Prostate gland (tissue), 2 donors: ENCODE measurements at regions not wholly inside any gene's neighbourhood (a gene's known extent, or its start where the extent isn't known, plus 50 kb on each side); places are given as distances from the start of the nearest gene placed in this dataset.

Experiments used
- DNase-seq: peaks from one replicate; pipeline ENCODE4 v3.0.0-alpha.2; 2019; ENCODE audit warnings: low spot score
- H3K27ac ChIP-seq, 2 donors: fragments of 200-600 bp; sonication (generic); 2 replicates each; pipeline ENCODE4 v1.5.1; 2017 to 2019
- H3K27me3 ChIP-seq: fragments of 200-600 bp; sonication (generic); replicated peaks from 2 replicates; pipeline ENCODE4 v1.5.1; 2019; ENCODE audit not compliant: insufficient read depth
- H3K36me3 ChIP-seq, 2 donors: fragments of 200-600 bp; sonication (generic); 1 replicate in 1 of 2; 2 replicates in 1 of 2; pipeline versions ENCODE4 v1.5.1 to v1.8.1; 2017 to 2019
- H3K4me1 ChIP-seq: fragments of 200-600 bp; sonication (generic); replicated peaks from 2 replicates; pipeline ENCODE4 v1.5.1; 2019
- H3K4me3 ChIP-seq, 2 donors: fragments of 200-600 bp; sonication (generic); 2 replicates each; pipeline ENCODE4 v1.5.1; 2017 to 2019
- H3K9me3 ChIP-seq: fragments of 200-600 bp; sonication (generic); 2 replicates; pipeline ENCODE4 v1.5.1; 2017
- POLR2A ChIP-seq: fragments of 450-650 bp; IDR thresholded peaks from one replicate; pipeline ENCODE4 v1.6.1; 2016; ENCODE audit warnings: antibody characterized with exemption, mild to moderate bottlenecking
- POLR2AphosphoS5 ChIP-seq: sonication (generic); formaldehyde crosslinking; IDR thresholded peaks from one replicate; pipeline ENCODE4 v1.6.1; 2017; ENCODE audit warnings: antibody characterized with exemption
- WGBS: methylation state at CpG from one replicate; pipeline ENCODE4 v1.1.5; 2018; 5-methylcytosine and 5-hydroxymethylcytosine counted together
- intact Hi-C: fragments of 100-400 bp; cut with DNase I; formaldehyde crosslinking; loops from one replicate; pipeline ENCODE4 v1.14.2; 2022
- TF ChIP-seq, protein P1 (sequence below), 4 experiments: fragments of 200-600 bp in 2 of 4; fragments of 450-650 bp in 2 of 4; sonication (generic) in 2 of 4; IDR thresholded peaks; 1 replicate in 3 of 4; 2 replicates in 1 of 4; pipeline ENCODE4 v1.5.1; 2016 to 2019; ENCODE audit warnings: antibody characterized with exemption in 4 of 4, mild to moderate bottlenecking in 2 of 4, moderate library complexity in 2 of 4

GRCh38 chr6:147078106-147078505 lies 126.1 kb upstream of the STXBP5 start:
- no peaks in the 10 kb centered on the region for H3K36me3 ChIP-seq
- intact Hi-C loops = no loop called here
- WGBS = 42% methylated on average over 2 of the region's 2 CpGs
- no peak overlapping the region for H3K4me3 ChIP-seq
- DNase-seq = no peak
- peak overlapping the region; percentile 44 to 65 for H3K27ac ChIP-seq
- H3K27me3 ChIP-seq = no peaks in the 10 kb centered on the region
- TF ChIP-seq POLR2AphosphoS5 (no peak), POLR2A (no peak)
- TF ChIP-seq, protein P1, sequence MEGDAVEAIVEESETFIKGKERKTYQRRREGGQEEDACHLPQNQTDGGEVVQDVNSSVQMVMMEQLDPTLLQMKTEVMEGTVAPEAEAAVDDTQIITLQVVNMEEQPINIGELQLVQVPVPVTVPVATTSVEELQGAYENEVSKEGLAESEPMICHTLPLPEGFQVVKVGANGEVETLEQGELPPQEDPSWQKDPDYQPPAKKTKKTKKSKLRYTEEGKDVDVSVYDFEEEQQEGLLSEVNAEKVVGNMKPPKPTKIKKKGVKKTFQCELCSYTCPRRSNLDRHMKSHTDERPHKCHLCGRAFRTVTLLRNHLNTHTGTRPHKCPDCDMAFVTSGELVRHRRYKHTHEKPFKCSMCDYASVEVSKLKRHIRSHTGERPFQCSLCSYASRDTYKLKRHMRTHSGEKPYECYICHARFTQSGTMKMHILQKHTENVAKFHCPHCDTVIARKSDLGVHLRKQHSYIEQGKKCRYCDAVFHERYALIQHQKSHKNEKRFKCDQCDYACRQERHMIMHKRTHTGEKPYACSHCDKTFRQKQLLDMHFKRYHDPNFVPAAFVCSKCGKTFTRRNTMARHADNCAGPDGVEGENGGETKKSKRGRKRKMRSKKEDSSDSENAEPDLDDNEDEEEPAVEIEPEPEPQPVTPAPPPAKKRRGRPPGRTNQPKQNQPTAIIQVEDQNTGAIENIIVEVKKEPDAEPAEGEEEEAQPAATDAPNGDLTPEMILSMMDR (IDR thresholded peaks at IDR 0.05) = no peak
- peaks cover 13% of the 10 kb centered on the region for H3K4me1 ChIP-seq
- H3K9me3 ChIP-seq = no peaks in the 10 kb centered on the region

DNA sequence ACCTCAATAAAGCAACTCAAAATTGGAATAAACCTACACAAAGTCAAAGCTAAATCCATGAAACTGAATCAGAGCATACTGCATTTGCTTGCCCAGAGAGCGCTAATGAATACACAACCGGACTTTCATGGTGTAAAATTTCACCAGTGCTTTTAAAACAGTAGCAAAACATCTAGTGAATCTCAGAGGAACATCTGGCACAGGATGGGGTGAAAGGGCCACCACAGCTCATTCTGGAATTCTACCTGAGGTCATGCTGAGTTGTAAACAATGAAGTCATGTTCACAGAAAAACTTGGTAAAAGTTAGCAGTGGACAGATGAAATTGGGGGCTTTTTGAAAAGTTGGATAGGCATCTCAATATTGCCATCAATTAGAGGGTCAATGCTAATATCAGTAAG lies 125.6 kb upstream of the STXBP5 start:
- Histone ChIP-seq H3K36me3 (no peaks in the 10 kb centered on the region), H3K27me3 (no peaks in the 10 kb centered on the region), H3K4me3 (no peak overlapping the region), H3K27ac (peak overlapping the region in 1 of 2 donors; percentile 65), H3K4me1 (peaks cover 13% of the 10 kb centered on the region), H3K9me3 (no peaks in the 10 kb centered on the region)
- TF ChIP-seq, protein P1 (IDR thresholded peaks at IDR 0.05) = no peak
- TF ChIP-seq POLR2A = no peak
- no peak for TF ChIP-seq POLR2AphosphoS5
- intact Hi-C loops = no loop called here
- WGBS = 73% methylated on average over 2 of the region's 2 CpGs
- DNase-seq = no peak

GRCh38 chr6:147080225-147080624 lies 124.0 kb upstream of the STXBP5 start:
- H3K27ac ChIP-seq = no peak overlapping the region
- no peaks in the 10 kb centered on the region for H3K27me3 ChIP-seq
- intact Hi-C loops = no loop called here
- no peaks in the 10 kb centered on the region for H3K9me3 ChIP-seq
- no peak for TF ChIP-seq POLR2AphosphoS5
- TF ChIP-seq POLR2A = no peak
- peaks cover 13% of the 10 kb centered on the region for H3K4me1 ChIP-seq
- no peak for DNase-seq
- no peak overlapping the region for H3K4me3 ChIP-seq
- 87% methylated on average over 4 of the region's 4 CpGs for WGBS
- no peaks in the 10 kb centered on the region for H3K36me3 ChIP-seq

- 57% methylated on average over 3 of the region's 3 CpGs for WGBS
- H3K27ac ChIP-seq = no peak overlapping the region
Observed at GRCh38 chr6:147081076-147081609, 123.1 kb upstream of the STXBP5 start.

GRCh38 chr6:147087641-147088040 lies 116.6 kb upstream of the STXBP5 start:
- no peaks in the 10 kb centered on the region for H3K9me3 ChIP-seq
- no peak for DNase-seq
- H3K4me3 ChIP-seq = no peak overlapping the region
- intact Hi-C loops = no loop called here
- H3K4me1 ChIP-seq = no peaks in the 10 kb centered on the region
- no peak overlapping the region for H3K27ac ChIP-seq
- TF ChIP-seq POLR2A (no peak), POLR2AphosphoS5 (no peak)
- TF ChIP-seq, protein P1 (IDR thresholded peaks at IDR 0.05) = no peak
- H3K36me3 ChIP-seq = no peaks in the 10 kb centered on the region
- no peaks in the 10 kb centered on the region for H3K27me3 ChIP-seq

More at GRCh38 chr6:147081076-147081609, 123.1 kb upstream of the STXBP5 start:
- no peaks in the 10 kb centered on the region for H3K36me3 ChIP-seq
- peaks cover 9% of the 10 kb centered on the region for H3K4me1 ChIP-seq
- no peaks in the 10 kb centered on the region for H3K27me3 ChIP-seq
- TF ChIP-seq POLR2AphosphoS5 (peak; percentile 10), POLR2A (no peak)
- no peak overlapping the region for H3K4me3 ChIP-seq
- no peak for DNase-seq
- no peaks in the 10 kb centered on the region for H3K9me3 ChIP-seq
- intact Hi-C loops = no loop called here

DNA sequence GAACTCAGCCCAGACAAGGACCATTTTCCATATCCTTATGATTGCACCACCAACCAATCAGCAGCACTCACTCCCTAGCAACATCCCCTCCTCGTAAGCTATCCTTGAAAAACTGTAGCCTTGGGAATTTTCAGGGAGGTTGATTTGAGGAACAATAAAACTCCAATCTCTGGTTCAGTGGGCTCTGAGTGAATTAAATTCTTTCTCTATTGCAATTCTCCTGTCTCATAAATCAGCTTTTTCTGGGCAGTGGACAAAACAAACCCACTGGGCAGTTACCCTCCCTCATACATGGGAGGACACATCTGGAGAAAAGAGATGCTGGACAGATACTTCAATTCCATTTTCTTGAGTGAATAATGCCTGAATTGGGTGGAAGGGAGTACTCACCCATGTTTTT lies 115.4 kb upstream of the STXBP5 start:
- Histone ChIP-seq H3K27me3 (no peaks in the 10 kb centered on the region), H3K4me1 (no peaks in the 10 kb centered on the region), H3K9me3 (no peaks in the 10 kb centered on the region), H3K4me3 (no peak overlapping the region), H3K27ac (no peak overlapping the region), H3K36me3 (no peaks in the 10 kb centered on the region)
- 95% methylated on average over 1 of the region's 1 CpG for WGBS
- TF ChIP-seq POLR2A = no peak
- no peak for TF ChIP-seq POLR2AphosphoS5
- TF ChIP-seq, protein P1 (IDR thresholded peaks at IDR 0.05) = no peak
- no peak for DNase-seq
- intact Hi-C loops = no loop called here
